GM20431 (cell line): ENCODE measurements at regions not wholly inside any gene's neighbourhood (a gene's known extent, or its start where the extent isn't known, plus 50 kb on each side); places are given as distances from the start of the nearest gene placed in this dataset.

ENCODE experiments used
- in situ Hi-C: fragments of 300-500 bp; cut with MseI, MboI; formaldehyde crosslinking; loops from one replicate; pipeline ENCODE4 v1.15.0; 2020; ENCODE audit warnings: low sequenced_read_pairs; ENCODE audit not compliant: unreplicated experiment

DNA sequence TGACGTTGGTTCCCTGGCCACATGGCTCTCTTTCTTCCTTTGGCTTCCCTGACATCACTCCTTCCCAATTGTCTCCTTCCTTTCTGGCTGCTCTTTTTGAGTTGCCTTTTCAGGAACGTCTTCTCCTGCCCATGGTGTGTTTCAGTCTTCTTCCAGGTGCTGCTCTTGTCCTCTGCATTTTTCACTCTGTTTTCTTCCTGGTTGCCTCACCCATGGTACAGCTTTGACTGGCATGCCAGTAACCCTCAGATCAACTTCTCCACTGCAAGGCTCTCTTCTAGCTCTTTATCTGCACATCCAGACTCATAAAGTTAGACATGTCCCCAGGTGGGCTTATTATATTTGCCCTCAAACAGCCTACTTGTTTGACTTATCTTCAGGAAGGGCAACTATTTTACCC is 91.0 kb upstream of the ANKH start:
- in situ Hi-C loops = no loop called here

DNA sequence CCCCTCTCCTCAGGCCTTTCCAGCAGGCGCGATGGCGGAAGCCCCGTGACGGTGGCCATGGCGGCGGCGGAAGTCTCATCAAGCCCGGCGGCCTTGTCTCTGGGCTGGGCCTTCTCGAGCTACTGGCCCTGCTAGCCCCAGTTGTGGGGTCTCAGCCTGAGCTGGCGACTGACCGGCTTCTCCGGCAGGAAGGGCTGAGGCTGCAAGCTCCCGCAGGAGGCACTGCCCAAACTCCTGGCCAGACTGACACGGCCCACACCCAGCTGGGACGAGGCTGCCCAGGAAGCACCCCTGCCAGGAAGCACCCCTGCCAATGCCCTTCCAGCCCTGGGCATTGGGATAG is 88.5 kb upstream of the ANKH start:
- in situ Hi-C loops = no loop called here

DNA sequence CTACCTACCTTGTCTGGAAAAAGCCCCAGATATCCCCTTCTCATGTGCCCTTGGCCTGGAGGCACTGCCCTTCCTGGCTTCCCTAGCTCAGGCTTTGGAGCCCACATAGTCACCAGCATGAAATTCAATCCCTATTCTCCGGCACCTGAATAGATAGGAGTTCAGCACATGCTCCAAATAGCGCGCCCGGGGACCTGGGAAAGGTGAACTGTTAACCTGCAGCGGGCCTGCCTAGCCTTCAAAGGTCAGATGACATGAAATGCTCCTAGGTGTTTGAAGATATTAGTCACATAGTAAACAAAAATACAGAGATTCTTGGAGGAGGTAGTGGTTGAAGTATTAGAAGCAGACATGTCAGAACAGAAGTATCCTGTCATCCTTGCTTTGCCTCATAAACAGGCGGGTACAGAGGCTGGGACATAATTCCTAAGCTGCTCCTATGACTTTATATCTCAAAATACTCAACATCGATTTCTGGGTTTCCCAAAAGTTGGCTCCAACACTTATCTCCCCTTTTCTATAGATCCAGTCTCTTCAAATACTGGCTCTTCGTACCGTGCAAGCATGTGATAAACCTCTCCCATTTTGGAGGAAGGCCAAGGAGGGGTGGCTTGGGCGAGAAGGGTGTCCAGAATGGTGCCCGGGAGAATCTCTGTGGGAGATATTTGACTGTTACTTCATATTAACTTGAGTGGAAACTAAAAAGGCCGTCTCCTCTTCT is 88.0 kb upstream of the ANKH start:
- in situ Hi-C loops = no loop called here

DNA sequence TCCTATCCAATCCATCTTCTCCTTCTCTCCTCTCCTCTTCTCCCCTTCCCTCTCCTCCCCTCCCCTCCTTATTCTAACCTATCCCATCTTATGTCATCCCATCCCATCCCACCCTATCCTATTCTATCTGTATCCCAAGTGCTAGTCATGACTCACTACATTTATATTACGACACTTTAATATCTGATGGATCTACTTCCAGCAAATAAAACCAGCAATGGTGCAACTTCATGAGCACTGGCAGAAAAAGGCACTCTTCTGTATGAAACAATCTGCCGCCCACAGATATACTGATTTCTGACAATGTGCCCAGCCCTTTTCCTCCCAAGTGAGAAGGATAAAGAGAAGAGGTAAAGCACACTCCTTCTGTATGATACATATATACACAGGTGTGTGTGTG is 86.6 kb upstream of the ANKH start:
- in situ Hi-C loops = no loop called here

DNA sequence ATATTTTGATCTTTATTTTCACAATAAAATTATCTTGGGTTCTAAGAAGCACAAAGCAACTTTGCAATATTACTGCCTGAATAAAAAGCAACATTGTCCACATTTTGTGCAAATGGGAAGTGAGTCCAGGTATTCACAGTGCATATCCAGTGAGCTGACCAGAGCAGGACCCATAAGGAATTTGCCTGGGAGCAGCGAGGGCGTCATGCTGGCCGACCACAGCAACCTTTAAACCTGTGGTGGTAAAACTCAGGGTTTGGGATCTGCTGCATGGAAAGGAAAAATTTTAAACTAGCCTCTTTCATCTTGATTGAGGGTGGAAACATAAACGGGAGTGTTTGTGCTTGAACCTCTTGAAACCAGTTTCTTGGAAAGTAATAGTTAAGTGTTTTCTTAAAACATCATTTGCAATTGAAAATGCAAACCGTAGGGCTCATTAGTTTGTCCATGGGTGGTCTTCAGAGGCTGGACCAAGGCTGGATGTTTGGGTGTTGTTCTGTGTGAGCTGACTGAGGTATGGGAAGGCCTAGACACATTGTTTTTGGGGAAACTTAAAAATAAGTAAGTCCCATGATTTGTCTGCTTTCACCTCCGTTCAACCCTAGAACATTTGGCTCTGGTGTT is 85.0 kb upstream of the ANKH start:
- in situ Hi-C loops = no loop called here

DNA sequence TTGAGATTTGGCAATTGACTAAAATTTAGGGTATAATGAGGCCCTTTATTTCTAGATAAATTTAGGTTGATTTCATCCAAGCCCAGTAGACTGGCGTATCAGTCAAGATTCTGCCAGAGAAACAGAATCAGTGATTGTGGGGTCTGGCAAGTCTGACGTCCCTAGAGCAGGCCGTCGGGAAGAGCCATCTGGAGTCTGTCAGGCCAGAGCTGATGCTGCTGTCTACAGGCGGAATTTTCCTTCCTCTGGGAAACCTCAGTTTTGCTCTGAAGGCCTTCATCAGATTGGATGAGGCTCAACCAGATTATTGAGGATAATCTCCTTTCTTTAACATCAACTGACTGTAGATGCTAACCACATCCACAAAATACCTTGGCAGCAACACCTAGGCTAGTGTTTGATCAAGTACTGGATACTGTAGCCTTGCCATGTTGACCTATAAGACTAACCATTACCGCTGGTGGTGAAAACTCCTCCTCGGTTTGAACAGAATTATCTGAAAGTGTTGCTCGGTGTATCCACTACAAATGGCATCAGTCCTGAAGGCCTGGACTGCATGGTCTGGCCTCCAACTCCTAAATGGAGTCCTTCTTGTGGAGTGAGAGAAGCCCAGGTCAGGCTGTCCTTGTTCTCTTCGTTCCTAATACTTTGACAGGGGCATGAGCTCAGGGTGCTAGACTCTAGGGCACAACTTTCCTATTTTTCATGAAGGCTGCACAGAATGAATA is 83.2 kb upstream of the ANKH start:
- in situ Hi-C loops = no loop called here

DNA sequence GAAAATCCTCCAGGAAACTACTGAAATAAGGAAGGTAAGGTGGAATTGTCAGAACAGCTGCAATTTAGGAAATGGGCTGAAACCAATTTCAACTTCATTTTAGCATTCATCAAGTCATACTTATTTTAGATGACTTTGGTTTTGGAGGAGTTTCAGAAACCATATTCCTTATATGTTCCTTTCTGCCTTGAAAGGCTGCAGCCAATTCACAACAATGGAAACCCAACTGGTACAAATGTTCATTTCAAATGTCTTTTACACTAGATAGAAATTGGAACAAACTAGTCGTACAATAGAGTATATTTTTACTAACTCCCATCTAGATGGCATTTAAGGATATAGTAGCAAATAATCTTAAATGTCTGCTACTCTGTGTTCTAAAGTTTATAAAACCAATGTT is 82.6 kb upstream of the ANKH start:
- in situ Hi-C loops = no loop called here

DNA sequence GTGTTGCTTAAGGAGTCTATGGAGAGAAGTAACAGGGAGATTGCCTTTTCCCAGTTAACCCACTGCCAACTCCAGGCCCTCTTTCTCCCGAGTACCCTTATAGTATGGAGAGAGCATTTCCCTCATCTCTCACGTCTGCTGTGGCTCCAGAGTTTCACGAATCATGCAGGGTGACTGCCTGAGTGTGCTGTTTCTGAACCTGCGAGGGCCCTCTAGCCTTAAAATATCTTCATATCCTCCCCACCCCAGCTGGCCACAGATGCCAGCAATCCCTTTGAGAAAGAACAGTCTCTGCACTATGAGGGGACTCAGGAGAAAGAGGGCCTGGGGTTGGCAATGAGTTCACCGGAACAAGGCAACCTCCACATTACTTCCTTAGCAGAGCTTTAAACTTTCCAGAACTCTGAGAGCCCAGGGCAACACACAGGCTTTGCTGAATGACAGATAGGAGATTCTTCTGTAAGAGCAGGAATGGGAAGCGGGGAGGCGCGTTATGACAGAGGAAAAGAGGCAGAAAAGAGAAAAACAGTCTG is 81.6 kb upstream of the ANKH start:
- in situ Hi-C loops = no loop called here

DNA sequence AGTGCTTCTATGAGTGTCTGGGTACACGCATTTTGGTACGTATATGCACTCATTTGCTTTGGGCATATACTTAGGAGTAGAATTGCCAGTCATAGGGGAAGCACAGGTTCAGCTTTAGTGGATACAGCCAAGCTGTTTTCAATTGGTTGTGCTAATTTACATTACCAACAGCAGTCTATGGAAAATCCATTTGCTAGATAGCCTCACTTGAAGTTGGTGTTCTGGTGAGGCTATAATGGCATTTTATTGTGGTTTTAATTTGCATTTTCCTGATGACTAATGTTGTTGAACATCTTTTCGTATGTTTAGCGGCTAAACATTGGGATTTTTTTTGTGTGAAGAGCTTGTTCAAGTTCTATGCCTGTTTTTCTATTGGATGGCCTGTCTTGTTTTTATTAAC is 76.8 kb upstream of the ANKH start:
- in situ Hi-C loops = no loop called here

DNA sequence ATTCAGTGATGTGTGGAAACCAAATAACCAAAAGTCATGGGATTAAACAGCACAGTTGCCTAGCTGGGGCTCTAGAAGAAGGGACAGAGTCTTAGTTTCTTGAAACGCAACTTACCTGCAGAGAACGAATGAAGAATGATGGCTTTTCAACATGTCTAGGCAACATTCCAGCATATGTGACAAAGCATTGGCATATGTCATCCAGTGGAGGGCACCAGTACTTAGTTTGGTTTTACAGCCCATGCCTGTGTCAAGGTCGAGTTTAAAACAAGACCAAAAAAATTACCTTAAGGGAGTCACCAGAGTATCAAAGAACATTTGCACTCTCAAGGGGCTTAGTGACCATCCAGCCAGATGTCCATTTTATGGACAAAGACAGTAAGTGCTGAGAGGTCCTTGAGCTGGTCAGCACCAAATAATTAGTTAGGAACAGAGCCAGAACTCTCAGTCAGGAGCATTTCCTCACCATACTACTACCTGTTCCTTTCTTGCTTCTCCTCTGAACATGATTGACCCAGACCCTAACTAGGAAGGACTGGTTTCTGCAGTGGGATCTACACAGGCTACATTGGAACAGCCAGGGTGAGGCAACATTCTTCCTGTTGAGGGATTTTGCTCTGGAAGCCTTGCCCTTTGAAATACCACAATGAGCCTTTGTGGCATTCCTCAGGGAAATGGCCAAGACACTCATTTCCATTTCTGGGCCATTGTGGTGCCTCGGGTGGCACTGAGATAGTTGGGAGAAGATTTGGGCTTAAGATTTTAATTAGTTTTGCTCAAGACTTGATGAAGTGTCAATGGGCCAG is 75.4 kb upstream of the ANKH start:
- in situ Hi-C loops = no loop called here

DNA sequence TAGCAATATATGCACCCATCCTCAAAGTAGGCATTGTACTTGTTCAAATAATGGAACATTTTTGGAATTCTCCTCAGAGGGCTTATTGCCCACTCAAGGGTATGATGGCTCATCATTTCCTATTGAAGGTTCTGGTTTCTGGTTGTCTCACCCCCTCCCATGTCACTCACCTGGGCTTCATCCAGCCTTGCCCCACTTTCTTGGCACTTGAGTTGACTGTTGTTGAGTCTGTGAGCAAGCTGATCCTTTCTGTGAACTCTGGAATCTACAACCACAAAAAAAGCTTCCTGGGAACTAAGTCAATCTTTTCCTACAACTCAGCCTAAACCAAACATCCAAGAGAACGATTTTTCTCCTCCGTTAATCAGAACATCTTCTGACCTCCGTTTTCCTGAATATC is 73.9 kb upstream of the ANKH start:
- in situ Hi-C loops = no loop called here

DNA sequence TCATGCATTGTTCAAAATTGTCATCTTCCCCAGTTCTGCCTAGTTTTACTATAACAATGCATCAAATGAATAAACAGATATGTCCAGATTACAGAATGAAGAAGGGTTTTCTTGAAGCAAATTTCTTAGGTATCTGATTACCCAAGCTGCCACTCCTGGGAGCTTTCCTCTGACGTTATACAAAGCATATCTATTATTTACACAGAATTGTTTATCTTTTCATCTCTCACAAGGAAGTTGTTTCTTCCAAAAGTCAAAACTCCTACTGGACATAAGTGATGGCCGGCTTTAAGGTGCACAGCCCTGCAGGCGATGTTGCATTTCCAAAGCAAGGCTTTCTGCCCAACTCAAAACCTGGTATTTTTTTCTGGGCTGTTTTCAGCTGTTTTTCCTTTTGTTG is 73.4 kb upstream of the ANKH start:
- in situ Hi-C loops = no loop called here

DNA sequence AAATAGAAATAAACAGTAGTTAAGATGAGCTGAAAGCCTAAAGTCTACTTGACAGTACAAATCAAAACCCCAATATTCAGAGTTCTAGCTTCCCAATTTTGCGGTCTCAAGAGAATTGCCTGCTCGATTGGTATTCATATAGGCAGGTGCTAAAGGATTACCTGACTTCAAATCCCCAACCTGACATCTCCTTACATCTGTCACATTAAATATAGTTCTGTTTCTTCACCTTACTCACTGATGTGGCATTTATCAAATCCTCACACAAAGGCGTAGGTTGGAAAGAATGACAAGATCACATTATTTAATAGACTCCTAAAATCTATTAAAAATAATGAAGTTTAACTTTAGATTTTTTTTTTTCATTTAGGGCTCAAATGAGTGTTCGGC is 72.8 kb upstream of the ANKH start:
- in situ Hi-C loops = no loop called here

DNA sequence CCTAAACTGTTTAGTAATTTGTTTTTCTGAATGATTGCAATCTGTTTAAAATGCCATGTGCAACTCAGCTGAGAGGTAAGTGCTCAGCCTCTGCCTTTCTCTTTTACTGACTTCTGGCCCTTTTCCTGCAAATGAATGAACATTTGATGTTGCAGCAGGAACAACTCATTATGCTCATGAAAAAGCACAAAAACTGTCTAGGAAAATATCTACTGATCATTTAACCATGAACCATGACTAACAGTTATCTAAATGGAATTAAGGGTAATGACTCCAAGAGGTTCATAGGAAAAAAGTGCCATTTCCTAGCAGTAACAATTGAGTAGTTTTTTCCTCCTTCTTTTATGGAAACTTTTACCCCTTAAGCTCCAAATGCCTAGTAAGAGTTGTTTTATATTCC is 70.6 kb upstream of the ANKH start:
- in situ Hi-C loops = no loop called here

DNA sequence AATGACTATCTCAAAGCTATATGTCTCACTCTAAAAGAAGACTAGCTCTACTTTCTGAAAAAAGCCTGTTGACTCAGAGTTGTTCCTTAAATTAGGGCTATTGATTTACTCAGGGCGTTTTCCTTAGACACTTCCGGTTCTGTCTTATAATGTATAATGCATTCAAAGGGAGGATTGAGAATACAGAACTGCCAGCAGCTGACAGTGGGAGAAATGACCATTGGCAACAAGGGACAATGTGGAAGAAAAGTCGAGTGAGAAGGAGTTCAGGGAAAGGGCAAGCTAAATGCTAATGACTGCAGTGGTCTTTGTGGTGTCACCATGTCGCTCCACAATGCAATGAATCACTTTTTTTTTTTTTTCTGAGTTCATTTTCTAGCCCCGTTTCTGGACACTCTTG is 65.7 kb upstream of the ANKH start:
- in situ Hi-C loops = no loop called here

DNA sequence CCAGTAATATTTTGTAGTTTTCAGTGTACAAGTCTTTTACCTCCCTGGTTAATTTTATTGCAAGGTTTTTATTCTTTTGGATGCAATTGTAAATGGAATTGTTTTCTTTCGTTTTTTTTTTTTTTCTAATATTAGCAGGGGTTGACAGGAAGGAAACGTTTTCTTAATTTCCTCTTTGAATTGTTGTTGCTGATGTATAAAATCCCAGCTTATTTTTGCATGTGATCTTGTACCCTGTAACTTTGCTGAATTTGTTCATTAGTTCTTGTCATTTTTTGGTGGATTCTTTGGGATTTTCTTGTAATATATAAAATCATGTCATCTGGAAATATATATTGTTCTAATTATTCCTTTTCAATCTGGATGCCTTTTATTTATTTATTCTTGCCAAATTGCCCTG is 65.0 kb upstream of the ANKH start:
- in situ Hi-C loops = no loop called here

DNA sequence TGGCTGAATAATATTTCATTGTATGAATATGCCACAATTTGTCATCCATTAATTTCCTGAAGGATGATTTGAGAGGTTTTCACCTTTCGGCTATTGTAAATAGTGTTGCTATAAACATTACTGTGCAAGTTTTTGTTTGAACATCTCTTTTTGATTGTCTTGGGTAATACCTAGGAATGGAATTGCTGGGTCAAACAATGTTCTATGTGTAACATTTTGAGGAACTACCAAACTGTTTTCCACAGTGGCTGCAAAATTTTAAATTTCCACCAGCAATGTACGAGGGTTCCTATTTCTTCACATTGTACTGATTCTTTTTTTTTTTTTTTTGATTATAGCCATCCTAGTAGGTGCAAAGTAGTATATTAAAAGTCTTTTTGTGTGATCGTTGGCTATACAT is 63.8 kb upstream of the ANKH start:
- in situ Hi-C loops = no loop called here

DNA sequence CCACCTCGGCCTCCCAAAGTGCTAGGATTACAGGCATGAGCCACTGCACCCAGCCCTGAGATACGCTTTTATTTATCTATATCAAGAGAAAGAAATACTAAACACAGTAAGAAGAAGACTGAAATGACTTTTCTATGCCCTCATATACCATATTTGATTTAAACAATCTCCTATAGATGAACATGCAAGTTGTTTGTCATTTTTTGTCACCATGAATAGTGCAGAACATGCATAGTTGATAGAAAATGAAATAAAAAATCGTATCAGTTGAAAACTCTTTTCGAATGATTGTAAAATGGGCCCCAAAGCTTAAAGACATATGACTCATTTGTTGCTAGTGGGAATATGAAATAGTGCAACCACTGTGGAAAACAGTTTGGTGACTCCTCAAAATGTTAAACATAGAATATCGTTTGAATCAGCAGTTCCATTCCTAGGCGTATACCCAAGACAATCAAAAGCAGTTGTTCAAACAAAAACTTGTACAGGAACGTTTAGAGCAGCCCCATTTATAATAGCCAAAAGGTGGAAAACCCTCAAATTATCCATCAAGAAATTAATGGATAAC is 61.4 kb upstream of the ANKH start:
- in situ Hi-C loops = no loop called here

DNA sequence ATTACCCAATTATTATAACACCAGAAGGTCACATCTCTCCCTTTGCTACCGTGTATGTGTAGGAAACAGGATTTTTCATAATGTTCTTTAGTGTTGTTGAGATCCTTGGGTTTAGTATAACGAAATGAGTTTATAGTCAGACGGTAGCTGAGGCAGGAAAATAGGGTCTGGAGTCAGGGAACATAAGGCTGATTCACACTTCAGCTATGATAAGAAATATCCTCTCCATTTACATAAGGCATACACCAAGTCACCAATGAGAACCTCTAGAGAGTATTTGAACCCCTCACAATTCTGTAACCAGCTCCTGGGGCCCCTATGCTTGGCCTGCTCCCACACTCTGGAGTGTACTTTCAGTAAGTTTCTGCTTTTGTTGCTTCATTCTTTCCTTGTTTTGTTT is 58.9 kb upstream of the ANKH start:
- in situ Hi-C loops = no loop called here

DNA sequence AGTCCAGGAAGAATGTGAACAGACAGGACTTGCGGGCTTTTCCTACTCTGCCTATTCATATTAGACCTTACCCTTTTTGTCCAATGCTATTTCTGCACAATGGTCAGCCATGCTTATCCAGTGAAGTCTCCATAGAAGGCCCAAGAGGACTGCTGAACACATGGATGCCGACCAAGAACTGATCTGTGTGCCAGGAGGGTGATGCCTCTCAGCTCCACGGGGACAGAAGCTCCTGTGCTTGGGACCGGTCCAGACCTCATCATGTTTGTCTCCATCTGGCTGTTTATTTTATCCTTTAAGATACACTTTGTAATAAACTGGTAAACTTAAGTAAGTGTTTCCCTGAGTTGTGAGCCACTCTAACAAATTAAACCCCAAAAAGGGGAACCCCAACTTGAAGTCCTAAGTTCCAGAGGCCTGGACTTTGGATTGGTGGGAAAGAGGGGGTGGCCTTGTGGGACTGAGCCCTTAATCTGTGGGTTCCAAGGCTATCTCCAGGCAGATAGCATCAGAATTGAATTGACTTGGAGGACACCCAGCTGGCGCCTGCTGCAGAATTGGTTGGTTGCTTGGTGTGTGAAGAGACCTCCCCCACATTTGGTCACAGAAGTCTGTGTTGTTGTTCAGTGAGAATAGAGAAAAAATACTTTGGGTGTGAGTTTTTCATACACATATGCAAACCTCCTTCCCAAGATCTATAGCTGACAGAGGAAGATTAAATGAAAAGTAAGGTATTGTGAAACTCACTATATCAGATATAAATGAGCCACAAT is 57.9 kb upstream of the ANKH start:
- in situ Hi-C loops = no loop called here
